CD14-positive monocyte (primary cell): ENCODE measurements at regions not wholly inside any gene's neighbourhood (a gene's known extent, or its start where the extent isn't known, plus 50 kb on each side); places are given as distances from the start of the nearest gene placed in this dataset.

Experiments used
- DNase-seq, 3 donors: peaks; one replicate each; pipeline ENCODE4 v3.0.0-alpha.2; 2011 to 2022
- H2AFZ ChIP-seq: 2 replicates; pipeline ENCODE4 v1.6.0; 2012; ENCODE audit warnings: mild to moderate bottlenecking, low read depth, low read length, inconsistent platforms; ENCODE audit not compliant: insufficient read depth, poor library complexity, severe bottlenecking
- H3K27ac ChIP-seq, 2 donors: 1 replicate in 1 of 2; 2 replicates in 1 of 2; pipeline ENCODE4 v1.5.1; 2012 to 2013; ENCODE audit warnings: low read length in 2 of 2, control low read depth in 1 of 2, inconsistent platforms in 1 of 2, low read depth in 1 of 2, mild to moderate bottlenecking in 1 of 2
- H3K27me3 ChIP-seq, 2 donors: one replicate each; pipeline versions ENCODE4 v1.6.0 to v1.6.1; 2011 to 2013; ENCODE audit warnings: low read length in 2 of 2; ENCODE audit not compliant: control insufficient read depth in 2 of 2, insufficient read depth in 2 of 2
- H3K36me3 ChIP-seq, 2 donors: replicated peaks in 1 of 2; 1 replicate in 1 of 2; 2 replicates in 1 of 2; pipeline versions ENCODE4 v1.5.1 to v1.6.1; 2012 to 2013; ENCODE audit warnings: low read length in 2 of 2, control low read depth in 1 of 2, inconsistent platforms in 1 of 2, mild to moderate bottlenecking in 1 of 2; ENCODE audit not compliant: insufficient read depth in 2 of 2, control insufficient read depth in 1 of 2
- H3K4me1 ChIP-seq, 2 donors: 1 replicate in 1 of 2; 2 replicates in 1 of 2; pipeline versions ENCODE4 v1.5.1 to v1.6.1; 2012 to 2013; ENCODE audit warnings: low read length in 2 of 2, control low read depth in 1 of 2, inconsistent platforms in 1 of 2, mild to moderate bottlenecking in 1 of 2, moderate library complexity in 1 of 2; ENCODE audit not compliant: insufficient read depth in 2 of 2, control insufficient read depth in 1 of 2
- H3K4me2 ChIP-seq: replicated peaks from 2 replicates; pipeline ENCODE3; 2012; ENCODE audit warnings: low read length, moderate library complexity, mild to moderate bottlenecking; ENCODE audit not compliant: poor library complexity, severe bottlenecking; ENCODE audit errors: extremely low read depth
- H3K4me3 ChIP-seq, 3 experiments: fragments of 200-600 bp in 1 of 3; sonication (generic) in 1 of 3; replicated peaks in 1 of 3; 1 replicate in 2 of 3; 2 replicates in 1 of 3; pipeline ENCODE4 v1.5.1; 2011 to 2013; ENCODE audit warnings: low read length in 3 of 3, mild to moderate bottlenecking in 3 of 3, control low read depth in 2 of 3, low read depth in 2 of 3, inconsistent platforms in 1 of 3, moderate library complexity in 1 of 3
- H3K79me2 ChIP-seq: 2 replicates; pipeline ENCODE4 v1.6.0; 2012; ENCODE audit warnings: mild to moderate bottlenecking, control low read depth, inconsistent platforms, low read length, moderate library complexity; ENCODE audit not compliant: insufficient read depth
- H3K9ac ChIP-seq: 2 replicates; pipeline ENCODE4 v1.6.0; 2017; ENCODE audit warnings: low read length, mild to moderate bottlenecking; ENCODE audit not compliant: insufficient read depth, poor library complexity, severe bottlenecking
- H3K9me3 ChIP-seq, 2 donors: replicated peaks in 1 of 2; 1 replicate in 1 of 2; 2 replicates in 1 of 2; pipeline versions ENCODE4 v1.5.1 to v1.6.1; 2012 to 2013; ENCODE audit warnings: low read length in 2 of 2, control low read depth in 1 of 2; ENCODE audit not compliant: control insufficient read depth in 1 of 2, insufficient read depth in 1 of 2
- H4K20me1 ChIP-seq: 2 replicates; pipeline ENCODE4 v1.6.0; 2012; ENCODE audit warnings: mild to moderate bottlenecking, low read length, control low read depth, moderate library complexity; ENCODE audit not compliant: insufficient read depth
- H3K27ac Mint-ChIP-seq, 7 donors: one replicate each; pipeline ENCODE4 v1.8.0; 2020; ENCODE audit warnings: mild to moderate bottlenecking in 7 of 7, mixed read lengths in 7 of 7, moderate library complexity in 6 of 7, inconsistent platforms in 2 of 7
- H3K27me3 Mint-ChIP-seq, 3 donors: one replicate each; pipeline ENCODE4 v1.8.0; 2021 to 2022; ENCODE audit warnings: low read depth in 3 of 3, mild to moderate bottlenecking in 3 of 3, mixed read lengths in 3 of 3, moderate library complexity in 3 of 3, inconsistent platforms in 1 of 3
- H3K36me3 Mint-ChIP-seq, 2 donors: one replicate each; pipeline ENCODE4 v1.8.0; 2020; ENCODE audit warnings: mixed read lengths in 2 of 2, inconsistent platforms in 1 of 2, mild to moderate bottlenecking in 1 of 2
- H3K4me1 Mint-ChIP-seq: one replicate; pipeline ENCODE4 v1.8.0; 2020; ENCODE audit warnings: mild to moderate bottlenecking, mixed read lengths
- H3K4me3 Mint-ChIP-seq, 2 donors: one replicate each; pipeline ENCODE4 v1.8.0; 2020; ENCODE audit warnings: mild to moderate bottlenecking in 2 of 2, mixed read lengths in 2 of 2, moderate library complexity in 1 of 2
- H3K9me3 Mint-ChIP-seq, 7 donors: one replicate each; pipeline ENCODE4 v1.8.0; 2020 to 2022; ENCODE audit warnings: mixed read lengths in 7 of 7, mild to moderate bottlenecking in 6 of 7, moderate library complexity in 6 of 7, inconsistent platforms in 2 of 7
- CTCF ChIP-seq: fragments of 200-600 bp; IDR thresholded peaks from one replicate; pipeline ENCODE4 v1.8.0; 2022; ENCODE audit warnings: antibody characterized with exemption, mild to moderate bottlenecking
- WGBS: methylation state at CpG from one replicate; pipeline ENCODE4 v1.1.5; 2013; ENCODE audit warnings: missing lambda C conversion rate; ENCODE audit not compliant: insufficient coverage; 5-methylcytosine and 5-hydroxymethylcytosine counted together
- intact Hi-C, 2 donors: fragments of 100-400 bp; cut with micrococcal nuclease; formaldehyde crosslinking; loops; one replicate each; pipeline versions ENCODE4 v1.15.0 to v1.15.1; 2023

- no peak overlapping the region for H3K4me3 Mint-ChIP-seq
- no peak overlapping the region for H3K4me2 ChIP-seq
- TF ChIP-seq CTCF: no peak
- peaks cover 0 to 4% (median 0%) of the 10 kb centered on the region in 3 donors for H3K27me3 Mint-ChIP-seq
- no peaks in the 10 kb centered on the region for H3K79me2 ChIP-seq
- no peak overlapping the region for H3K27ac ChIP-seq
- H3K36me3 Mint-ChIP-seq: no peaks in the 10 kb centered on the region
- WGBS: 90% methylated on average over 8 of the region's 10 CpGs
- intact Hi-C loops: no loop called here
- no peaks in the 10 kb centered on the region for H3K27me3 ChIP-seq
- H3K27ac Mint-ChIP-seq: no peak overlapping the region
- no peaks in the 10 kb centered on the region for H3K9me3 ChIP-seq
- no peaks in the 10 kb centered on the region for H3K4me1 Mint-ChIP-seq
- H3K9ac ChIP-seq: no peak overlapping the region
- peaks cover 0 to 2% (median 0%) of the 10 kb centered on the region in 7 donors for H3K9me3 Mint-ChIP-seq
- no peaks in the 10 kb centered on the region for H3K36me3 ChIP-seq
- H2AFZ ChIP-seq: no peak overlapping the region
- no peak overlapping the region for H3K4me3 ChIP-seq
- DNase-seq: no peak
- H3K4me1 ChIP-seq: no peaks in the 10 kb centered on the region
- no peaks in the 10 kb centered on the region for H4K20me1 ChIP-seq
Observed at GRCh38 chr2:120947982-120948661, 212.5 kb downstream of the GLI2 start.

- H3K9me3 Mint-ChIP-seq: peaks cover 0 to 2% (median 0%) of the 10 kb centered on the region in 7 donors
- H4K20me1 ChIP-seq: no peaks in the 10 kb centered on the region
- peaks cover 0 to 4% (median 0%) of the 10 kb centered on the region in 3 donors for H3K27me3 Mint-ChIP-seq
- H3K27ac Mint-ChIP-seq: no peak overlapping the region
- no peak overlapping the region for H3K4me3 ChIP-seq
- TF ChIP-seq CTCF: no peak
- H3K27me3 ChIP-seq: no peaks in the 10 kb centered on the region
- intact Hi-C loops: no loop called here
- H3K4me1 ChIP-seq: no peaks in the 10 kb centered on the region
- H3K4me2 ChIP-seq: no peak overlapping the region
- no peaks in the 10 kb centered on the region for H3K36me3 ChIP-seq
- H2AFZ ChIP-seq: no peak overlapping the region
- no peaks in the 10 kb centered on the region for H3K4me1 Mint-ChIP-seq
- no peak for DNase-seq
- H3K9ac ChIP-seq: no peak overlapping the region
- no peaks in the 10 kb centered on the region for H3K9me3 ChIP-seq
- H3K36me3 Mint-ChIP-seq: no peaks in the 10 kb centered on the region
- H3K79me2 ChIP-seq: no peaks in the 10 kb centered on the region
- no peak overlapping the region for H3K27ac ChIP-seq
- no peak overlapping the region for H3K4me3 Mint-ChIP-seq
- WGBS: 83% methylated on average over 3 of the region's 8 CpGs
Observed at GRCh38 chr2:120948662-120949011, 213.0 kb downstream of the GLI2 start.
